ENCODE measurements at regions not wholly inside any gene's neighbourhood (a gene's known extent, or its start where the extent isn't known, plus 50 kb on each side); places are given as distances from the start of the nearest gene placed in this dataset.
"Not testable (repeated sequence)": the region's sequence is repeated elsewhere in the genome, so short reads cannot be mapped to it uniquely, and the experiment has no call there.

- not testable (repeated sequence) for TF ChIP-seq CTCF (conservative IDR thresholded peaks at IDR 0.05); EZH2 (IDR thresholded peaks at IDR 0.05; ENCODE audit: low read depth)
These were observed 211.5 kb downstream of the HTR1B start for GRCh38 chr6:77251801-77252200.
